Occipital lobe (tissue), 1 donor: ENCODE measurements at regions not wholly inside any gene's neighbourhood (a gene's known extent, or its start where the extent isn't known, plus 50 kb on each side); places are given as distances from the start of the nearest gene placed in this dataset.

Source experiments
- DNase-seq: peaks from one replicate; lab custom pipeline; 2025; lab: John Stamatoyannopoulos, UW

DNA sequence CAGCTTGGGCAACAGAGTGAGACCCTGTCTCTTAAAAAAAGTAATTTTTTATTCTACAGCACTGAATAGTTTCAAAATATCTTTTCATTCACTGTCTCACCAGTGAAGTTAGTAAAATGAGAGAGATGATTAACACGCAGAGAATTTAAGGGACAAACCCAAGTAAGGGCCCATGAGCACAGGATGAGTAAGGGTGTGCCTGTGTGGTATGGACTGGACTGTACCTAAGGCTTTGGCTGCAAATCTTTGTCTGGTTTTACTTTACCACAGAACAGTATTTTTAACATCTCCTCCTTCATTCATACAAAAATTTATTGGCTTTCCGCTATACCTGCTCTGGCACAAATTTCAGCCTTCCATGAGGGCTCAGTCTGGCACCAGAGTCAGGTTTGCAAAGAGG is 433.3 kb downstream of the UTRN start:
- DNase-seq = no peak

DNA sequence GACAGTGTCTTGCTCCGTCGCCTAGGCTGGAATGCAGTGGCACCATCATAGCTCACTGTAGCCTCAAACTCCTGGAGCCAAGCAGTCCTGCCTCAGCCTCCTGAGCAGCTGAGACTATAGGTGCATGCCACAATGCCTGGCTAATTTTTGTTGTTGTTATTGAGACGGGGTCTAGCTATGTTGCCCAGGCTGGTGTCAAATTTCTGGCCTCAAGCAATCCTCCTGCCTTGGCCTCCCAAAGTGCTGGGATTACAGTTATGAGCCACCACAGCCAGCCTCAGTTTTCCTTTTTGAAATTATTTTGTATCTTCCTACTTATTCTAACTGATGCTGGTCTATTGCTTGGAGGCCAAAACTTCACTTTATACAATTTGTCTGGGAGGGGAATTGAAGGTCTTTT is 436.1 kb downstream of the UTRN start:
- no peak for DNase-seq

DNA sequence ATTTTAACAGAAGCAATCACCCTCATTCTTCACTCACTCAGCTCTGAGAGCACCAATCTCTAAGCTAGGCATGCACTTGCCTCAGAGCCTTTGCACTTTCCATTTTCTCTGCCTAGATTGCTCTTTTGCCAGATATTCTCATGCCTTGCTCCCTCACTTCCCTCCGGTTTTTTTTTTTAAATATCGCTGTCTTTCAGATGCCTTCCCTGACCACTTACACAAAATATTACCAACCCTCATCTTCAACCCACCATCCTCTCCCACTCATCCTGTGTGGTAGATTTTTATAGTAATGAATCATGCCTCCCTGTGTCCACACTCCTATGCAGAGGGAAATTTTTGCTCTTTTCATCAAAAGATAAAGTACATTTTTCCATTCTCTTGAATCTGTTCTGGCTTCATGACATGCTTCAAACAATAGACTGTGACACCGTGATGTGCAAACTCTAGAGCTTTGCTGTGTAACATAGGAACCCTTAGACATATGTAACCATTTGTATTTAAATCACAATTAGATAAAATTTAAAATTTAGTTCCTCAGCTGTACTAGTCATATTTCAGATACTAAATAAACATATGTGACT is 437.1 kb downstream of the UTRN start:
- DNase-seq = no peak

DNA sequence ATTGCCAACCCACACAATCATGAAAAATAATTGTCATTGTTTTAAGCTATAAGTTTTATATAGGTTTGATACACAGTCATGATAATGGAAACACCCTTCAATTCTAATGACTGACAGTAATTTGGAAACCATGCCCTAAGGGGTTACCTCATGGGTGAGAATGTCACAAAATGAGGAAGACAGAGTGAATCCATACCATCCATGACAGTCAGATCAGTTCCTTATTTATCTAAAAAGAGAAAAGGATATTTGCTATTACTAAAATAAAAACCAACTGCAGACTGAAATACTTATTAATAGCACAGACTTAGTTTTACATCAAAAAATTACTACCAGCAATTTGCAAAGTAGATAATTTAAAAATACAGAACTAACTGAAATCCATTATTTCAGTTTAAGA is 437.8 kb downstream of the UTRN start:
- no peak for DNase-seq

DNA sequence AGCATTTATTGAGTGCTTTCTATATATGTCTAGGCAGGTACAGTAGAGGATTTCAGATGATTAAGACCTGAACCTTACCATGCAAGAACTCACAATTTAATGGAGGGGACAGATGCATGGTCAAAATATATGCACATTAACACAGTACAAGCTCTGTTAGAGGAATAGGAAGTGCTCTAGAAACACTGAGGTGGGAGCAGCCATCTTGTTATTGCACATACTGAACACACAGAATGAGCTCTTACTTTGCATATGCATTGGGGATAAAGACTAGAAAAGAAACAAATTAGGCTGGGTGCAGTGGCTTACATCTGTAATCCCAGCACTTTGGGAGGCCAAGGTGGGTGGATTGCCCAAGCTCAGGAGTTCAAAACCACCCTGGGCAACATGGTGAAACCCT is 438.3 kb downstream of the UTRN start:
- no peak for DNase-seq

DNA sequence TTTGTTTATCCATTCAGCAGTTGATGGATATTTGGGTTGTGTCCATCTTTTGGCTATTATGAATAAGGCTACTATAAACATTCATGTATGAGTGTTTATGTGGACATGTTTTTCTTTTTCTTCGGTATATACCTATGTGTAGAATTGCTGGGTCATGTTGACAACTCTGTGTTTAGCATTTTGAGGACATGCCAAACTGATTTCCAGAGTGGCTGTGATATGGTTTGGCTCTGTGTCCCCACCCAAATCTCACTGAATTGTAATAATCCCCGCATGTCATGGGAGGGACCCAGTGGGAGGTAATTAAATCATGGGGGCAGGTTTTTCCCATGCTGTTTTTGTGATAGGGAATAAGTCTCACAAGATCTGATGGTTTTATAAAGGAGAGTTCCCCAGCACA is 439.7 kb downstream of the UTRN start:
- no peak for DNase-seq

DNA sequence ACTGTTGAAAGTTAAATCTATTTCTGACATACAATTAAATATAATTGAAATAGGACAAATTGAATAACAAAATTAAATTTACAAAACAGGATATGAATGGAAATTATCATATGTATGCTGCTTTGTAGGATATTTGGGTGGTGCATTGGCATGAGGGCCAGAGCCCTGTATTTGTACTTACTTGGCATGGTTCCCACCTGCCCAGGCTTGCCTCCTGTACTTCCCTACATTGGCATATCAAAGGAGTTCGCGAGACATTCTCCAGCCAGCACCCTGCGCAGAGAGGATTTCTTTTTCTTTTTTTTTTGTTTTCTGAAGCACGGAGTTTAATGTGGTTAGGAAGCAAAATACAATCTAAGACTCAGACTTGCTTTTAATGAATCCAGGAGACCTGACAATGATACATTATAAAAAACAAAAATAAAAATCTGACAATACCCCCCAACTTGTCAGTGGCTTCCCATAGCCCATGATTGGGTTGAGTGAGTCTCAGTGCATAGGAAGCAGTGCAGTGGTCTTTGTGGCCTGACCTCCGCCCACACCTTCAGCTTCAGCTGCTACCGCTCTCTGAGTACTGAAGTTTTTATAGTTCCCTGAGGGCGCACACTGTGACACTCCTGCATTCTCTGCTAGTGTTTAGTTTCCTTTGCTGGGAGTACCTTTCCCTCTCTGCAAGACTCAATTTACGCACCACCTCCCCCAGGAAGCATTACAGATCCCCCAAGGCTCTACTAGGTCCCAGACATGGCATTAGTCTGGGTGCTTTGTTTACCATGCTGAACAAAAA is 440.8 kb downstream of the UTRN start:
- DNase-seq = no peak

DNA sequence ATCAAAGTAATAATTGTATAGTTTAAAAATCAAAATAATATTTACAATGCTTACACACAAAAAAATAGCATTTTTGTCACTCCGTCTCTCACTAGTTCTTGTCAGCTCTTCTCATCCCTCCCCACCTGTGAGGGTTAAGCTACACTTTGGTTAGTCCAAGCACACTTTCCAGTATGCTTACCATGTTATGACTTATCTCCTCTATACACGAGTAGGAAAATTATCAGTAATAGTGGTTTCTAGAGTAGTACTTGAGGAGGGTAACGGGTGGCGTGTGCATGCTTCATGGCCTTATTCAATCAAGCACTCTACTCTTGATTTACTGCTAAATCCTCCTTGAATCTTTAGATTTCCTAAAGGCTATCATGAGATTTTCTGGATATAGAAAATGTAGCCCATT is 443.7 kb downstream of the UTRN start:
- no peak for DNase-seq

DNA sequence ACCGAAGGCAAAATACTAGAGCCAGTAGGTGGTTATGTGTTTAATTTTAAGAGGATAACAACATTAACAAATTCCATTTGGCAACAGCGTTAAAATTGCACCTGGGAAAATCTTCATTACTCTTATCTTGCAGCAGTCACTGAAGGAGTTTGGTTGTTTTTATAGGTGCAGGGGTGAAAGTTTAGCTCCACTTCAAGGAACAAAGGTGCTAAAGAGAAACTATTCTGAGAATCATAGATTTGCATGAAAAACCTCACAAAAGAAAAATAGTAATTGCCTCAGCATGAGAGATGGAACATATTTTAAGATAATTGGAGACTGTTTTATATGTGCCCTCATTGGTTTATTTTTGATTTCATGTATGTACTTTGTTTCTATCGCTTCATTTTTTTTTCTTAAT is 444.4 kb downstream of the UTRN start:
- no peak for DNase-seq

DNA sequence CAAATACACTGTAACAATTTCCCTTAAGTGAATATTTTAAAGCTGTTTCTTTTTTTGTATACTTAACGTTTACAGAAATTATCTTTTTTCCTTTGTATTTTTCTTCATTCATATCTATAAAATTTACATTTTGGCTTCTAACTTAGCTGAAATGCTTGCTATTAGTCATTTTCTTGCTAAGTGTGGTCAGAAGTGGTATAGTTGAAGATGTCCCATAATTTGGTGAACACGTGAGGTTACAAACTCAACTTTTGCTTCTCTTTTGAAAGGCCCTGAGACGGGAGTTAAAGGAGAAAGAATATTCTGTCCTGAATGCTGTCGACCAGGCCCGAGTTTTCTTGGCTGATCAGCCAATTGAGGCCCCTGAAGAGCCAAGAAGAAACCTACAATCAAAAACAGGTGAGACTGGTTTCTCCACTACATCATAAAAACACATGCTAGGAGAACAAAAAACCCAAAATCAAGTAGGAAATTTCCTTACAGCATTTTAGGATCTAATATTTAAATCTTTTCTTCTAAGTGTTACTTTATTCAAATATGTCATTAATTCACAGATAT is 445.0 kb downstream of the UTRN start:
- DNase-seq = no peak

DNA sequence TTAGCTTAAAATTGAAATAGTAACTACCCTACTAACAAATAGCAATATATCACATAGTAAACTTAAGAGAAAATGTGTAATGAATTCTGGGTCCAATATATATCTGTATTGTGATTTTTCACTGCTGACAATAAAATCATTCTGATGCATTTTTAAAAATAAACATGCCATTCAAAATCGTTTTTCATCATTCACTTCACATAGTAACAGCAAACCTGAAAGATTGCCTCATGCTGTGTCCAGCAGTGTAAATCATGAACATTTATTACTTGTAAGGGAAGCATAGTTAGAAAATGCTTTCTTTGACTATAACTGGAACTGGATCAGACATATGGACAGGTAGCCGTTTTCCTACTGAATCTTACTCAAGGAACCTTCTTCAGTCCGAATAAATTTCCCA is 446.1 kb downstream of the UTRN start:
- no peak for DNase-seq

DNA sequence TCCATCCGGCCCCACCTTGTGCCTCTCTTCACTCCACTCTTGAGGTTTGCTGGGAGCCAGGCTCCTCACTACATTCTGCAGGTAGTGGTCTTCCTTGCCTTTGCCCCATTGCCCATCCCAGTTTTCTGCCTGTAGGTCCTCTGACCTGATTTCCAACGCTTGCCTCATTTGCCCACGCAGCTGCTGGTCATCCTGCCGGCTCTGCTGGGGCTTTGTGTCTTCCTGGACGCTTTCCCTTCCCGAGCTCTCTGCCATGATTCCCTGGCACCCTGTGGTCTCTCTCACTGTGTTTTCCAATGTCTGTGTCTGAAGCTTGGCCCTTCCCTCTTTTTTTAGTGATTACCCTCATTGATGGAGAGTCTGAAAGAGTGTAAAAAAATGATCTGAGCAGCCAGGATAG is 451.6 kb downstream of the UTRN start:
- DNase-seq = no peak

DNA sequence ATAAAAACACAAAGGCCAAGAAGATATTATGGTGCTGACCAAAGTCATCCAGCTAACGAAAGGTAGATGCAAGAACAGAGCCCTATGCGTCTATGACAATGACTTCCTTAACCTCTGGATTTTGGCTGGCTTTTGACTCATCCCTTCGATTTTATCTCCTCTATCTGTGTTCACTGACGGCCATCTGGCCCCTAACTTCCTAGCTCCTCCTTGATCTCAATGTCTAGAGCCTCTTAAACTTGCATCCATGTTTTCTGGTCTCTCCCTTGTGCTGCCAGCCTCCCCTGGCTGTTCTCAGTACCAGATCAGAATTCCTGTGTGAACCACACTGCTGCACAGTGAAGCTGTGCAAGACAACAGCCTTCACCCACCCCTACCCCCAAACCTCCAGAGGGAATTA is 452.9 kb downstream of the UTRN start:
- no peak for DNase-seq

DNA sequence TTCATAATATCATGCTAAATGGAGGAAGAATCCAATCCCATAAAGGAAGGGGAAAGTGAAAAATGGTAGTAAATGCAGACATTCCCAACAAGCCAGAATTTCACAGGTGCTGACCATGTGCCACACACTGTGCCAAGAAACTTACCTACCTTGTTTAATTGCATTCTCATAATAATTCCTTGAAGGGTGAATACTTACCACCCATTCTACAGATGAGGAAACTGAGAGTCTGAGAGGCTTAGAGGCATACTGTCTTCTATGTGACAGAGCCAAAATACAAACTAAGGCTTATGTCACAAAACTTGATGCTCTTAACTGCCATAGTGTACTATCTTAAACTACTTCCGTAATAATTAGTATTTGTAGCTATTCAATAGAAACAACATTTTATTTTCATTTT is 454.7 kb downstream of the UTRN start:
- no peak for DNase-seq

DNA sequence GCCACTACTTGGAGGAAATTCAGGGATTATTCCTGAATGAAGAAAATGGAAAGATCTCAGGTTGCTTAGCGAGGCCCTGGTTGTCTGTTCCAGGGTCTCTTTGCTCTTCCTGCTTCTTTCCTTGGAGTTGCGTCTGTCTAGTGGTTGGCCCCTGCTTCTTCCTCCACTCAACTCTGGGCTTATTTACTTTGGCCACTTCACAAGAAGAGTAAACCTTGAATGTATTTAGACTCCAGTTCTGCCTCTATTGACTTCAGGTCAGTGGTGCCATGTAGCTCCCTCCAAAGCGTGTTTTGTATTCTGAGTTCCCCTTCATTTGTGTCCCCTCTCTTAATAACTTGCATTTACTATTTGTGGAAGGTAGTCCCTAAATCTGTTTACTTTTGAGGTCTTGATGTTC is 456.5 kb downstream of the UTRN start:
- DNase-seq = no peak

DNA sequence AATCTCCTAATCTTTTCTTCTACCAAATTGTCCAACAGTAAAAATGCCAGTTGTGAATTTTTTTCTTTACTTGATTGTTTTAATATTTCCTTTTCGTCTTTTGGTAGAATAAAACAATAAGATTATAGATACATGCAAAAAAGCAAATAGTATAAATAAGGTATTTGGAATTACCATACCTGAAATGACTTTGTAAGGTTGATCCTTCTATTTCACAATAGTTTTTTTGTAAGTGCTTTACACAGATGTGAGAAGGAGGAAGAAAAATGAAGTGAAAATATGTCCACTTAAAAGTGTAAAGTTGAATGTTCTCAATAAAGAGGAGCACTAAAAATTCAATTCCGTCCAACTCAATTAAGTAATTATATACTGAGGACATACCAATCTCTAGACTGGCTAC is 457.6 kb downstream of the UTRN start:
- DNase-seq = no peak

DNA sequence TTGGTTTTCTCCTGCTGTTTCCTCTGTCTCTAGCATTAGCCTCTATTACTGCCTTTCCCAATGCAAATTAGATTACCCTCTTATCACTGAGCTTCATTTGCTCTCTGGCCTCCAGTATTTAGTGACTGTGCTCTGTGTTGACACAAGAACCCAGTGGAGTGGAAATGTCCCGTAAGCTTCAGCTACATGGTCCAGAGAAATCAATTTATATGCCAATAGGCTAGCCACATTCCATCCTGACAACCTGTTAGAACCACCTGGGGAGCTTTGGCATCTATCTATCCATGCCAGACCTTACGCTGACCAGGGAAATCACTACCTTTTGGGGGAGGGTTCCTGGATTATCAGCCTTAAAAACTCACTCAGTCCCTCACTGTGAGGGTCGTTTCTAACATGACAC is 459.6 kb downstream of the UTRN start:
- no peak for DNase-seq

DNA sequence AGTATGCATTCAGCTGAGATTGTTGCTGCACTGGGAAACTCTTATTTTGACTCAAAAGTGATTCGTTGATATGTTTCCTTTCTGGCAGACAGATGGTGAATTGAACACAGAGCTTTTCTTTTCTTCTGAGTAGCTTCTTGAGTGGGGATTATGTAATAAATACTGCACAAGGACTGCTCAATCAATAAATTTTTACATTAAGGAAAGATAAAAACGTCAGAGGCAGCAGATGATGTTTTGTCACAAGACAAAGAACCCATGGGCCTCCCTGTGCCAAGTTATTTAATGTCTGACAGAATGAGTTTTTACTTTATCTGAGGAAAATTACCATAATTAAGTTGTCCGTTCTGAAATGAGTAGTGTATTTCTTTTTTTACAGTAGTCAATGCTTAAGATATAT is 460.3 kb downstream of the UTRN start:
- DNase-seq = no peak

DNA sequence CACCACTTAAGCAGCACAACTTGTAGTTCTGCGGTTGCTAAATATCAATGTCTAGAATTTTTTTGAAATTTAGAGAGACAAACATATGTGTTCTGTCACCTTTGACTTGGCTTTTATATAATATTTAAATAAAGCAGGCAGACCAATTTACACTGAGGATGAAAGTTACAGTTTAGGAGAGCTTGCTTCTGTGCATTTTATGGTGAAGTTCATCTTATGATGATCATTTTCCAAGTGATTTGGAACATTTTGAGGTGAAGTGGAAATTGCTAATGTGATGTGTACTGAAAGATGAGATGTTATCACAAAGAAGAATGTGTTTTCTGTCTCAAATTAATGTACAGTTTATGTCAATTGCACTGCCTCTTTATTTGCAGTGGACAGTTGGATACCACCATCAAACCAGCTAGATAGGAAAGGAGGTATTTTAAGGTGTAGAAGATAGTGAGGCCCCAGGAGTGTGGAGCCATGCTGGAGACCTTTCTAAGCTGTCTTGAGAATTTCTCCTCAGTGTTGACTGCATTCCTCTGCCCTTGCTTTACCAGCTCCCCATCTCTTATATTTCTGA is 461.9 kb downstream of the UTRN start:
- DNase-seq = no peak

DNA sequence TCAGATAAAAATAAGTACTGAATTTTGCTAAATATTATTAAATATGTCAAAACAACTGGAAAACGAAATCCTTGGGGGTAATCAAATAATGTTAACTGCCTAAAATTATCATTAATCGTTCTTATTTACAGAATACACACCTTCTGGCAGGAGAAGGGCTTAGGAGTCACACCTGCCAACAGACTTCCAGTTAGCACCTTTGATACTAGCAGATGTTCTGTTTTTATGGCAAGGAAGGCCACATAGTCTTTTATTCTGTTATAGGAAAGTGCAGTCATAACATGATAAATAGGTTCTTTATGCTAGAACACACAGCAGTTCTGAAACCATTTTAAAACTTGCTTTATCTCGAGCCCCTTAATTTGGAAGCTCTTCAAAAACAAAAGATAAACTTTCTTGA is 464.1 kb downstream of the UTRN start:
- DNase-seq = no peak

DNA sequence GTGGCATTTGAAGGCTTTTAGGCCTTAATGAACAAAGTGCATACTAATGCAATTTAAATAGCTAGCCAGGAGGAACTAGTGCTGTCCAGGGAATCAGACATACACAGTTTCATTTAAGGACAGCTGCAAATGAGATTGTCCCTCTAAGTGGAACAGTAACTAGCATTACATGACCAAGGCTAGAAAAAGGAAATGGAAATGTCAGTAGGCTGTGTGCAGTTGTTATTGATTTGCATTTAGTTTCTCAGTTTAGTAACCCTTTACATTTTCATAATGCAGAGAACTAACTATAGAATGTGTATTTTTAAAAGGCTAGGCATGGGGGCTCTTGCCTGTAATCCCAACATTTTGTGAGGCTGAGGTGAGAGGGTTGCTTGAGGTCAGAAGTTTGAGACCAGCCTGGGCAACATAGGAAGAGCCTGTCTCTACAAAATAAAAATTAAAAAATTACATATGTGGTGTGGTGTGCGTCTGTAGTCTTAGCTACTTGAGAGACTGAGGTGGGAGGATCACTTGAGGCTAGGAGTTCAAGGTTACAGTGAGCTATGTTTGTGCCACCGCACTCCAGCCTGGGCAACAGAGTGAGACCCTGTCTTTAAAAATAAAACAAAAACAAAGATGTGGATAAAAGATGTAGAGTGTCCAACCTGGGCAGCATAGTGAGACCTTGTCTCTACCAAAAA is 468.0 kb downstream of the UTRN start:
- DNase-seq = no peak

DNA sequence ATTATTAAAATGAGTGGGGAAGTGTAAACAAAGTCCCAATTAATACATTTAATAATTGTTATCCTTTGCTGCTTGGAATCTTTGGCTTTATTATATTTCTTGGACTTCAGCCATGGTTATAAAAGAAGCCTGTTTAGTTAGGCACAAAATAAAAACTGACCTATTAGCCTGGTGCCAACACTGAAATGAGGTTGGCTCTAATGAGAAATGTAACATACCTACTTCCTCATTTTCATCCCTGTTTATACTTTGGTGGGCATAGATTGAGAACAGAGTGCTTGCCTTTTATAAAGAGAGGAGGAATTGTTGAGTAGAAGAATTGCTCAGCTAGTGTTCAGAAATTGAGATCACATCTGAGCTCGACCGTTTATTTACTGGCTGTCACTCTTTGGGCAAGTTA is 471.3 kb downstream of the UTRN start:
- no peak for DNase-seq
